GM18517 (cell line): ENCODE measurements at regions not wholly inside any gene's neighbourhood (a gene's known extent, or its start where the extent isn't known, plus 50 kb on each side); places are given as distances from the start of the nearest gene placed in this dataset.

Experiments
- ATAC-seq: cut with Tn5 transposase; IDR thresholded peaks from one replicate; pipeline ENCODE4 v1.9.1; 2021; ENCODE audit warnings: mild to moderate bottlenecking, moderate library complexity; ENCODE audit not compliant: unreplicated experiment

- ATAC-seq = no peak
These were observed 199.5 kb upstream of the NFE2L3 start for GRCh38 chr7:25952261-25953057.

- no peak for ATAC-seq
These were observed 198.1 kb upstream of the NFE2L3 start for GRCh38 chr7:25953859-25954258.

GRCh38 chr7:25954395-25954794, 197.6 kb upstream of the NFE2L3 start:
- no peak for ATAC-seq

- ATAC-seq = no peak
These were observed 192.7 kb upstream of the NFE2L3 start for GRCh38 chr7:25959168-25959734.

- no peak for ATAC-seq
These were observed 188.3 kb upstream of the NFE2L3 start for GRCh38 chr7:25963733-25964132.

GRCh38 chr7:25964483-25964991, 187.5 kb upstream of the NFE2L3 start:
- peak; percentile 34 for ATAC-seq

- ATAC-seq = no peak
These were observed 186.4 kb upstream of the NFE2L3 start for GRCh38 chr7:25965405-25966123.

- ATAC-seq = no peak
These were observed 185.5 kb upstream of the NFE2L3 start for GRCh38 chr7:25966469-25966868.

- peak; percentile 30 for ATAC-seq
These were observed 184.5 kb upstream of the NFE2L3 start for GRCh38 chr7:25967278-25968204.

GRCh38 chr7:25968205-25968993, 183.6 kb upstream of the NFE2L3 start:
- ATAC-seq = peak; percentile 73

- ATAC-seq = no peak
These were observed 181.6 kb upstream of the NFE2L3 start for GRCh38 chr7:25970356-25970755.

GRCh38 chr7:25970911-25971310, 181.1 kb upstream of the NFE2L3 start:
- no peak for ATAC-seq

- no peak for ATAC-seq
These were observed 175.4 kb upstream of the NFE2L3 start for GRCh38 chr7:25976630-25977029.

GRCh38 chr7:25978466-25978865, 173.5 kb upstream of the NFE2L3 start:
- ATAC-seq = no peak

GRCh38 chr7:25979605-25980004, 172.4 kb upstream of the NFE2L3 start:
- ATAC-seq = no peak

- ATAC-seq = no peak
These were observed 169.3 kb upstream of the NFE2L3 start for GRCh38 chr7:25982684-25983083.

- ATAC-seq = no peak
These were observed 166.8 kb upstream of the NFE2L3 start for GRCh38 chr7:25985196-25985595.

- ATAC-seq = no peak
These were observed 163.4 kb upstream of the NFE2L3 start for GRCh38 chr7:25988640-25989039.

GRCh38 chr7:25989140-25989705, 162.8 kb upstream of the NFE2L3 start:
- no peak for ATAC-seq
